Esophagus muscularis mucosa (tissue), 4 donors: ENCODE measurements at regions not wholly inside any gene's neighbourhood (a gene's known extent, or its start where the extent isn't known, plus 50 kb on each side); places are given as distances from the start of the nearest gene placed in this dataset.

ENCODE experiments used
- EP300 ChIP-seq: sonication (generic); formaldehyde crosslinking; IDR thresholded peaks from one replicate; pipeline ENCODE4 v1.6.1; 2017; ENCODE audit warnings: antibody characterized with exemption
- POLR2A ChIP-seq: fragments of 450-650 bp; IDR thresholded peaks from one replicate; pipeline ENCODE4 v1.6.1; 2017; ENCODE audit warnings: antibody characterized with exemption, moderate library complexity, mild to moderate bottlenecking, low read depth
- POLR2AphosphoS5 ChIP-seq, 2 donors: sonication (generic); formaldehyde crosslinking; IDR thresholded peaks; one replicate each; pipeline ENCODE4 v1.6.1; 2017; ENCODE audit warnings: antibody characterized with exemption in 2 of 2
- TF ChIP-seq, protein P1 (sequence below), 3 experiments: fragments of 200-600 bp in 2 of 3; fragments of 450-650 bp in 1 of 3; sonication (generic) in 2 of 3; IDR thresholded peaks; one replicate each; pipeline ENCODE4 v1.5.1; 2017 to 2019; ENCODE audit warnings: antibody characterized with exemption in 3 of 3, mild to moderate bottlenecking in 2 of 3, moderate library complexity in 1 of 3

DNA sequence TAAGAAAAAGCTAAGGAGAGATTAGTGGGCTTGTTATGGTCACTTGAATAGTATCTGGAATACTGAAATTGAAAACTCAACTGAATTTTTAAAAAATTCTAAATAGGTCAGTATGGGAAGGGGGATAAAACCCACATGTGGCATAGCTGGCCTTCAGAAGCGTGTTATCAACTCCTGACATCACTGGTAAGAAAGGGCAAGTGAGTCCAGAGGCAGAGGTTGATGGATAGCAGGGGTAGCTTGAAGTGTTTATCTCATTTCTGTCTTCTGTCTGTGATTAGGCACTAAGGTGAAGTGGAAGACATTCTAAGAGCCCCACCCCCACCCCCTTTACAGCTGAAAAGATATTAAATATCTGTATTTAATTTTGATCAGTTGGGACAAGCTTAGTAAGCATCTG, 261.4 kb upstream of the TMTC1 start:
- TF ChIP-seq, protein P1, sequence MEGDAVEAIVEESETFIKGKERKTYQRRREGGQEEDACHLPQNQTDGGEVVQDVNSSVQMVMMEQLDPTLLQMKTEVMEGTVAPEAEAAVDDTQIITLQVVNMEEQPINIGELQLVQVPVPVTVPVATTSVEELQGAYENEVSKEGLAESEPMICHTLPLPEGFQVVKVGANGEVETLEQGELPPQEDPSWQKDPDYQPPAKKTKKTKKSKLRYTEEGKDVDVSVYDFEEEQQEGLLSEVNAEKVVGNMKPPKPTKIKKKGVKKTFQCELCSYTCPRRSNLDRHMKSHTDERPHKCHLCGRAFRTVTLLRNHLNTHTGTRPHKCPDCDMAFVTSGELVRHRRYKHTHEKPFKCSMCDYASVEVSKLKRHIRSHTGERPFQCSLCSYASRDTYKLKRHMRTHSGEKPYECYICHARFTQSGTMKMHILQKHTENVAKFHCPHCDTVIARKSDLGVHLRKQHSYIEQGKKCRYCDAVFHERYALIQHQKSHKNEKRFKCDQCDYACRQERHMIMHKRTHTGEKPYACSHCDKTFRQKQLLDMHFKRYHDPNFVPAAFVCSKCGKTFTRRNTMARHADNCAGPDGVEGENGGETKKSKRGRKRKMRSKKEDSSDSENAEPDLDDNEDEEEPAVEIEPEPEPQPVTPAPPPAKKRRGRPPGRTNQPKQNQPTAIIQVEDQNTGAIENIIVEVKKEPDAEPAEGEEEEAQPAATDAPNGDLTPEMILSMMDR (IDR thresholded peaks at IDR 0.05), result no peak
- no peak for TF ChIP-seq EP300
- TF ChIP-seq POLR2A, result no peak
- no peak for TF ChIP-seq POLR2AphosphoS5 (IDR thresholded peaks at IDR 0.05)
